ENCODE measurements at regions not wholly inside any gene's neighbourhood (a gene's known extent, or its start where the extent isn't known, plus 50 kb on each side); places are given as distances from the start of the nearest gene placed in this dataset.

- TF ChIP-seq EP300 (IDR thresholded peaks at IDR 0.05; ENCODE audit: borderline replicate concordance in 1 of 2, low read depth in 1 of 2, low read length in 1 of 2) (no peak), EZH2phosphoT487 (IDR thresholded peaks at IDR 0.05; ENCODE audit: borderline replicate concordance, low read depth) (no peak), NFIC (IDR thresholded peaks at IDR 0.05; ENCODE audit: borderline replicate concordance) (no peak), CTCF (IDR thresholded peaks at IDR 0.05) (no peak), FOXM1 (IDR thresholded peaks at IDR 0.05; ENCODE audit: low read depth) (no peak), TAF1 (IDR thresholded peaks at IDR 0.05; ENCODE audit: borderline replicate concordance, low read depth, low read length) (no peak), FOSL2 (IDR thresholded peaks at IDR 0.05; ENCODE audit: borderline replicate concordance, low read depth) (no peak), YY1 (IDR thresholded peaks at IDR 0.05; ENCODE audit: low read depth) (no peak), REST (IDR thresholded peaks at IDR 0.05; ENCODE audit: low read depth, low read length) (no peak), POLR2AphosphoS5 (IDR thresholded peaks at IDR 0.05; ENCODE audit: low read depth, low read length) (no peak), ZBTB33 (IDR thresholded peaks at IDR 0.05; ENCODE audit: borderline replicate concordance, low read depth) (no peak)
Measured at GRCh38 chrX:34294665-34295064, 162.6 kb upstream of the FAM47A start.

All from SK-N-SH (cell line).